Bronchial epithelial cell (primary cell): ENCODE measurements at regions not wholly inside any gene's neighbourhood (a gene's known extent, or its start where the extent isn't known, plus 50 kb on each side); places are given as distances from the start of the nearest gene placed in this dataset.
A peak's percentile ranks its signal among the peaks of the same experiment; 100 is the strongest.

Experiments used
- DNase-seq: peaks from one replicate; pipeline ENCODE4 v3.0.0-alpha.2; 2010; ENCODE audit warnings: low read depth
- FAIRE-seq: peaks from 2 replicates; lab custom pipeline; 2011; peaks lifted over from hg19 to GRCh38; lab: Jason Lieb, UNC
- H3K27me3 ChIP-seq: 2 replicates; pipeline ENCODE4 v1.5.1; 2011; ENCODE audit warnings: low read length; ENCODE audit not compliant: control insufficient read depth, insufficient read depth
- H3K36me3 ChIP-seq: 2 replicates; pipeline ENCODE4 v1.5.1; 2011; ENCODE audit warnings: low read length; ENCODE audit not compliant: control insufficient read depth, insufficient read depth
- H3K4me3 ChIP-seq: 2 replicates; pipeline ENCODE4 v1.5.1; 2011; ENCODE audit warnings: mild to moderate bottlenecking, low read depth, low read length, control low read depth
- CTCF ChIP-seq: IDR thresholded peaks from 2 replicates; pipeline ENCODE4 v1.5.1; 2011; ENCODE audit warnings: mild to moderate bottlenecking, moderate library complexity, low read length, control low read depth, inconsistent platforms; ENCODE audit not compliant: insufficient read depth, severe bottlenecking

GRCh38 chr6:72522735-72523141, 99.1 kb upstream of the KCNQ5 start:
- peak; percentile 19 for TF ChIP-seq CTCF
- Histone ChIP-seq H3K27me3 (no peaks in the 10 kb centered on the region), H3K36me3 (no peaks in the 10 kb centered on the region), H3K4me3 (no peak overlapping the region)
- DNase-seq = peak; percentile 21
- no peak for FAIRE-seq

- DNase-seq = peak; percentile 58
These were observed 97.7 kb upstream of the KCNQ5 start for GRCh38 chr6:72524011-72524645.

GRCh38 chr6:72525821-72526510, 95.9 kb upstream of the KCNQ5 start:
- no peaks in the 10 kb centered on the region for H3K36me3 ChIP-seq
- DNase-seq (no peak), FAIRE-seq (no peak)
- H3K4me3 ChIP-seq = no peak overlapping the region
- no peaks in the 10 kb centered on the region for H3K27me3 ChIP-seq
- no peak for TF ChIP-seq CTCF

More at GRCh38 chr6:72524011-72524645, 97.7 kb upstream of the KCNQ5 start:
- Histone ChIP-seq H3K36me3 (no peaks in the 10 kb centered on the region), H3K4me3 (no peak overlapping the region), H3K27me3 (no peaks in the 10 kb centered on the region)
- no peak for FAIRE-seq
- no peak for TF ChIP-seq CTCF

GRCh38 chr6:72530152-72530551, 91.7 kb upstream of the KCNQ5 start:
- DNase-seq = no peak
- Histone ChIP-seq H3K4me3 (no peak overlapping the region), H3K36me3 (no peaks in the 10 kb centered on the region), H3K27me3 (no peaks in the 10 kb centered on the region)
- FAIRE-seq = no peak
- TF ChIP-seq CTCF = no peak

GRCh38 chr6:72530750-72531149, 91.1 kb upstream of the KCNQ5 start:
- no peak for TF ChIP-seq CTCF
- H3K36me3 ChIP-seq = no peaks in the 10 kb centered on the region
- FAIRE-seq (no peak), DNase-seq (peak; percentile 62)
- no peak overlapping the region for H3K4me3 ChIP-seq
- no peaks in the 10 kb centered on the region for H3K27me3 ChIP-seq
